Keratinocyte (primary cell): ENCODE measurements at regions not wholly inside any gene's neighbourhood (a gene's known extent, or its start where the extent isn't known, plus 50 kb on each side); places are given as distances from the start of the nearest gene placed in this dataset.

Experiments used
- DNase-seq: peaks from one replicate; pipeline ENCODE4 v3.0.0-alpha.2; 2011; ENCODE audit warnings: low read depth, missing footprints, low spot score
- FAIRE-seq: peaks from 2 replicates; lab custom pipeline; 2011; peaks lifted over from hg19 to GRCh38; lab: Jason Lieb, UNC
- H2AFZ ChIP-seq: 2 replicates; pipeline ENCODE4 v1.6.0; 2012; ENCODE audit warnings: low read length, control low read depth, inconsistent platforms; ENCODE audit not compliant: control insufficient read depth
- H3K27ac ChIP-seq: 2 replicates; pipeline ENCODE4 v1.5.1; 2011; ENCODE audit warnings: low read length; ENCODE audit not compliant: control insufficient read depth, insufficient read depth
- H3K27me3 ChIP-seq: 3 replicates; pipeline ENCODE4 v1.6.0; 2011; ENCODE audit warnings: low read length; ENCODE audit not compliant: control insufficient read depth, insufficient read depth; ENCODE audit errors: extremely low read depth
- H3K36me3 ChIP-seq, 2 experiments: 2 replicates in 1 of 2; 3 replicates in 1 of 2; pipeline ENCODE4 v1.5.1; 2011; ENCODE audit warnings: low read length in 2 of 2, mild to moderate bottlenecking in 1 of 2; ENCODE audit not compliant: control insufficient read depth in 2 of 2, insufficient read depth in 2 of 2; ENCODE audit errors: extremely low read depth in 1 of 2
- H3K4me1 ChIP-seq: 3 replicates; pipeline ENCODE4 v1.5.1; 2011; ENCODE audit warnings: low read length; ENCODE audit not compliant: control insufficient read depth, insufficient read depth; ENCODE audit errors: extremely low read depth
- H3K4me2 ChIP-seq: 3 replicates; pipeline ENCODE4 v1.6.0; 2011; ENCODE audit warnings: low read depth, low read length; ENCODE audit not compliant: control insufficient read depth, insufficient read depth; ENCODE audit errors: extremely low read depth
- H3K4me3 ChIP-seq, 3 experiments: fragments of 200-600 bp in 1 of 3; sonication (generic) in 1 of 3; 2 replicates in 2 of 3; 3 replicates in 1 of 3; pipeline ENCODE4 v1.5.1; 2011 to 2016; ENCODE audit warnings: low read length in 3 of 3, mild to moderate bottlenecking in 3 of 3, control low read depth in 2 of 3, inconsistent platforms in 1 of 3, low read depth in 1 of 3, mixed read lengths in 1 of 3, mixed run types in 1 of 3, moderate library complexity in 1 of 3; ENCODE audit not compliant: control insufficient read depth in 2 of 3, insufficient read depth in 2 of 3; ENCODE audit errors: extremely low read depth in 1 of 3
- H3K79me2 ChIP-seq: 2 replicates; pipeline ENCODE4 v1.6.0; 2012; ENCODE audit warnings: low read length; ENCODE audit not compliant: control insufficient read depth, insufficient read depth
- H3K9ac ChIP-seq: 3 replicates; pipeline ENCODE4 v1.6.0; 2011; ENCODE audit warnings: low read length; ENCODE audit not compliant: control insufficient read depth, insufficient read depth; ENCODE audit errors: extremely low read depth
- H3K9me1 ChIP-seq: 3 replicates; pipeline ENCODE4 v1.6.0; 2011; ENCODE audit warnings: low read length; ENCODE audit not compliant: control insufficient read depth, insufficient read depth; ENCODE audit errors: extremely low read depth
- H3K9me3 ChIP-seq: 2 replicates; pipeline ENCODE4 v1.5.1; 2012; ENCODE audit warnings: low read depth, low read length; ENCODE audit not compliant: control insufficient read depth
- H4K20me1 ChIP-seq: 3 replicates; pipeline ENCODE4 v1.6.0; 2011; ENCODE audit warnings: low read length; ENCODE audit not compliant: control insufficient read depth, insufficient read depth; ENCODE audit errors: extremely low read depth
- EZH2 ChIP-seq: IDR thresholded peaks from one replicate; pipeline ENCODE4 v1.6.1; 2012; ENCODE audit warnings: inconsistent platforms, mild to moderate bottlenecking, low read length, moderate library complexity
- dilution Hi-C: fragments of 300-500 bp; cut with MboI; formaldehyde crosslinking; loops from one replicate; pipeline ENCODE4 v1.7.0; 2020; ENCODE audit warnings: low sequenced_read_pairs; ENCODE audit not compliant: extremely low pct_ligation_motif_present
- TF ChIP-seq, protein P1 (sequence below), 3 experiments: IDR thresholded peaks in 1 of 3; conservative IDR thresholded peaks in 1 of 3; optimal IDR thresholded peaks in 1 of 3; 2 replicates in 2 of 3; 3 replicates in 1 of 3; pipeline versions ENCODE3 to v1.5.1; 2011; ENCODE audit warnings: low read length in 3 of 3, mild to moderate bottlenecking in 3 of 3, moderate library complexity in 2 of 3, control low read depth in 1 of 3, inconsistent platforms in 1 of 3; ENCODE audit not compliant: insufficient read depth in 2 of 3; ENCODE audit errors: extremely low read depth in 1 of 3

- Histone ChIP-seq H3K79me2 (no peaks in the 10 kb centered on the region), H3K4me3 (no peak overlapping the region), H3K9me3 (no peaks in the 10 kb centered on the region), H4K20me1 (no peaks in the 10 kb centered on the region), H2AFZ (no peak overlapping the region), H3K27me3 (no peaks in the 10 kb centered on the region), H3K27ac (no peak overlapping the region), H3K4me1 (no peaks in the 10 kb centered on the region), H3K36me3 (no peaks in the 10 kb centered on the region), H3K9ac (no peak overlapping the region), H3K9me1 (no peaks in the 10 kb centered on the region), H3K4me2 (no peak overlapping the region)
- DNase-seq, result no peak
- no peak for FAIRE-seq
- dilution Hi-C loops, result no loop called here
- TF ChIP-seq, protein P1, sequence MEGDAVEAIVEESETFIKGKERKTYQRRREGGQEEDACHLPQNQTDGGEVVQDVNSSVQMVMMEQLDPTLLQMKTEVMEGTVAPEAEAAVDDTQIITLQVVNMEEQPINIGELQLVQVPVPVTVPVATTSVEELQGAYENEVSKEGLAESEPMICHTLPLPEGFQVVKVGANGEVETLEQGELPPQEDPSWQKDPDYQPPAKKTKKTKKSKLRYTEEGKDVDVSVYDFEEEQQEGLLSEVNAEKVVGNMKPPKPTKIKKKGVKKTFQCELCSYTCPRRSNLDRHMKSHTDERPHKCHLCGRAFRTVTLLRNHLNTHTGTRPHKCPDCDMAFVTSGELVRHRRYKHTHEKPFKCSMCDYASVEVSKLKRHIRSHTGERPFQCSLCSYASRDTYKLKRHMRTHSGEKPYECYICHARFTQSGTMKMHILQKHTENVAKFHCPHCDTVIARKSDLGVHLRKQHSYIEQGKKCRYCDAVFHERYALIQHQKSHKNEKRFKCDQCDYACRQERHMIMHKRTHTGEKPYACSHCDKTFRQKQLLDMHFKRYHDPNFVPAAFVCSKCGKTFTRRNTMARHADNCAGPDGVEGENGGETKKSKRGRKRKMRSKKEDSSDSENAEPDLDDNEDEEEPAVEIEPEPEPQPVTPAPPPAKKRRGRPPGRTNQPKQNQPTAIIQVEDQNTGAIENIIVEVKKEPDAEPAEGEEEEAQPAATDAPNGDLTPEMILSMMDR (optimal IDR thresholded peaks at IDR 0.05 in 1 of 3, IDR thresholded peaks at IDR 0.05 in 1 of 3, conservative IDR thresholded peaks at IDR 0.05 in 1 of 3; ENCODE audit: extremely low read depth in 1 of 3, insufficient read depth in 2 of 3, low read length in 3 of 3), result no peak
- no peak for TF ChIP-seq EZH2
Measured at GRCh38 chr15:93378558-93378957, 289.5 kb upstream of the RGMA start.

DNA sequence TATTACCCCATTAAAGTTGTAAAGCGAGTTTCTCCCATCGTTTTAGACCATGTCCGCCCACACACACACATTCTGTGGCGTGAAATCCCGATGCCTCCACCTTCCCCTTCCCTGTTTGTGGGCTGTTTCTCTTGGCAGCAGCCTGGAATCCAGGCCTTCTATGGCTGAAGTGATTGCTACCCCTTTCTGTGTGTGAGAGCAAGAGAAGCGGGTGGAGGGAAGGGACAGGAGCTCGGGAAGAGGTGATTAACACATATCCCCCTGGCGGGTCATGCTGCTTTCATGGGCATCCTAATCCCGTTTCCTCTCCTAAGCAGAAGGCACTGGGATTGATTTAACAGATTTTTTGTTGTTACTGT is 283.8 kb upstream of the RGMA start:
- no peak overlapping the region for H3K4me3 ChIP-seq

More for the DNA sequence above, 283.8 kb upstream of the RGMA start:
- FAIRE-seq (no peak), DNase-seq (no peak)
- dilution Hi-C loops, result no loop called here
- H3K9ac ChIP-seq, result no peak overlapping the region
- no peaks in the 10 kb centered on the region for H3K4me1 ChIP-seq
- H3K79me2 ChIP-seq, result no peaks in the 10 kb centered on the region
- no peak overlapping the region for H3K27ac ChIP-seq
- H3K36me3 ChIP-seq, result no peaks in the 10 kb centered on the region
- H3K4me2 ChIP-seq, result no peak overlapping the region
- H3K9me1 ChIP-seq, result no peaks in the 10 kb centered on the region
- no peak overlapping the region for H2AFZ ChIP-seq
- no peaks in the 10 kb centered on the region for H3K9me3 ChIP-seq
- H4K20me1 ChIP-seq, result no peaks in the 10 kb centered on the region
- TF ChIP-seq, protein P1 (optimal IDR thresholded peaks at IDR 0.05 in 1 of 3, IDR thresholded peaks at IDR 0.05 in 1 of 3, conservative IDR thresholded peaks at IDR 0.05 in 1 of 3; ENCODE audit: extremely low read depth in 1 of 3, insufficient read depth in 2 of 3, low read length in 3 of 3), result no peak
- TF ChIP-seq EZH2, result no peak
- no peaks in the 10 kb centered on the region for H3K27me3 ChIP-seq
